ENCODE measurements at regions not wholly inside any gene's neighbourhood (a gene's known extent, or its start where the extent isn't known, plus 50 kb on each side); places are given as distances from the start of the nearest gene placed in this dataset.

DNA sequence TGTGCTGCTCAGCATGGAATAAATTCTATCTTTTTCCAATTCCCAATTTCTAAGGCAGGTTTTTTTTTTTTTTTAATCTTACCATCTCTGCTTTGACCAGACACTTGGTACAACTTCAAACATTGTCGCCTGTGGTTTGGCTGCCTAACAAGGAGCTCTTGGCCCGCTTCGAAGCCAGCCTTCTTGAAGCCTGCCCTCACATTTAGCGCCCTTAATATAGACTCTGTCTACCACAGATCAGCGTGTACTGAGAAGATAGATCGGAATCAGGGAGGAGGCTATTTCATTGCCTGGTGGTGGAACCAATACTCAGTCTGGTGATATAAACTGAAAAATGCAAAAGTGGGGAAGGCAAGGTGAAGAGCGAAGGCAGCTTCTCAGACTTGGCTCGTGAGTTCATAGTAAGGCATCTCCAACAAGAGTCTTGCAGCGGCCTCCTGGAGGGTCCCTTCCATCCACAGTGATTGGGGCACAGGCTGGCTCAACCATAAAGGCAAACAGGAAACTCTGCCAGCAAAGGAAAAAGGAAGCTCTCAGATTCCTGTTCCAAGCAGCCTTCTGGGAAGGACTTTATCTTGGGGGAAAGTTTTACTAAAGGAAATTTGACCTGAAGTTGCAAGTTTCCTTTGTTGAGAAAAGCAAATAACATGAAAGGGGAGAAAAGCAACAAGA lies 103.2 kb upstream of the BCL2L14 start:
- TF ChIP-seq, protein P1, sequence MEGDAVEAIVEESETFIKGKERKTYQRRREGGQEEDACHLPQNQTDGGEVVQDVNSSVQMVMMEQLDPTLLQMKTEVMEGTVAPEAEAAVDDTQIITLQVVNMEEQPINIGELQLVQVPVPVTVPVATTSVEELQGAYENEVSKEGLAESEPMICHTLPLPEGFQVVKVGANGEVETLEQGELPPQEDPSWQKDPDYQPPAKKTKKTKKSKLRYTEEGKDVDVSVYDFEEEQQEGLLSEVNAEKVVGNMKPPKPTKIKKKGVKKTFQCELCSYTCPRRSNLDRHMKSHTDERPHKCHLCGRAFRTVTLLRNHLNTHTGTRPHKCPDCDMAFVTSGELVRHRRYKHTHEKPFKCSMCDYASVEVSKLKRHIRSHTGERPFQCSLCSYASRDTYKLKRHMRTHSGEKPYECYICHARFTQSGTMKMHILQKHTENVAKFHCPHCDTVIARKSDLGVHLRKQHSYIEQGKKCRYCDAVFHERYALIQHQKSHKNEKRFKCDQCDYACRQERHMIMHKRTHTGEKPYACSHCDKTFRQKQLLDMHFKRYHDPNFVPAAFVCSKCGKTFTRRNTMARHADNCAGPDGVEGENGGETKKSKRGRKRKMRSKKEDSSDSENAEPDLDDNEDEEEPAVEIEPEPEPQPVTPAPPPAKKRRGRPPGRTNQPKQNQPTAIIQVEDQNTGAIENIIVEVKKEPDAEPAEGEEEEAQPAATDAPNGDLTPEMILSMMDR (IDR thresholded peaks at IDR 0.05): no peak
- no peak for TF ChIP-seq POLR2A (IDR thresholded peaks at IDR 0.05)
